ENCODE measurements at regions not wholly inside any gene's neighbourhood (a gene's known extent, or its start where the extent isn't known, plus 50 kb on each side); places are given as distances from the start of the nearest gene placed in this dataset.

GRCh38 chr17:71845337-71845736, 275.5 kb upstream of the SOX9 start:
- ChIA-PET POLR2A (ENCODE audit: unreplicated experiment) (no interaction called here), CTCF (no interaction called here)
- Histone ChIP-seq H3K4me2 (ENCODE audit: low read depth, low read length) (no peak overlapping the region), H3K18ac (ENCODE audit: low read depth, low read length) (no peak overlapping the region), H3K27ac (ENCODE audit: insufficient read depth, low read length) (no peak overlapping the region), H2BK20ac (ENCODE audit: low read depth, low read length) (no peak overlapping the region), H2AK5ac (ENCODE audit: low read depth, low read length) (no peak overlapping the region), H3K36me3 (ENCODE audit: control insufficient read depth, insufficient read depth, low read length) (no peaks in the 10 kb centered on the region), H3K56ac (ENCODE audit: extremely low read depth, insufficient read depth, low read length) (no peak overlapping the region), H2AFZ (replicated peaks; ENCODE audit: low read length, poor library complexity) (no peak overlapping the region), H3K4ac (ENCODE audit: low read depth, low read length) (no peak overlapping the region), H2BK15ac (ENCODE audit: low read depth, low read length) (no peak overlapping the region), H3K9me3 (ENCODE audit: control insufficient read depth, insufficient read depth, low read length) (peaks cover 2% of the 10 kb centered on the region; the same call in 1 of the 2 replicates), H2AK9ac (replicated peaks; ENCODE audit: low read depth, low read length, poor library complexity) (no peak overlapping the region), H4K8ac (ENCODE audit: low read depth in 2 of 2, low read length in 2 of 2) (no peak overlapping the region), H3K4me3 (ENCODE audit: insufficient read depth, low read depth, low read length) (no peak overlapping the region), H4K20me1 (ENCODE audit: insufficient read depth, low read length) (no peaks in the 10 kb centered on the region), H4K91ac (ENCODE audit: insufficient read depth, low read depth, low read length) (no peak overlapping the region), H3K14ac (replicated peaks; ENCODE audit: low read depth, low read length) (no peak overlapping the region), H3K79me1 (ENCODE audit: low read depth in 1 of 2, low read length in 2 of 2) (no peaks in the 10 kb centered on the region), H3K9me1 (ENCODE audit: insufficient read depth, low read length) (no peaks in the 10 kb centered on the region), H4K5ac (ENCODE audit: low read depth, low read length) (no peak overlapping the region), H3K23ac (ENCODE audit: low read depth, low read length) (no peak overlapping the region), H2BK5ac (ENCODE audit: low read depth, low read length, poor library complexity, severe bottlenecking) (no peak overlapping the region), H3K4me1 (ENCODE audit: control insufficient read depth, insufficient read depth, low read length) (no peaks in the 10 kb centered on the region), H2BK120ac (ENCODE audit: low read depth, low read length) (no peak overlapping the region), H3K27me3 (ENCODE audit: control insufficient read depth, insufficient read depth, low read length) (no peaks in the 10 kb centered on the region), H3K9ac (ENCODE audit: low read depth, low read length) (no peak overlapping the region)
- in situ Hi-C loops (cut with MboI; ENCODE audit: low sequenced_read_pairs) (no loop called here), intact Hi-C loops (cut with micrococcal nuclease) (no loop called here), dilution Hi-C loops (cut with HindIII; ENCODE audit: low sequenced_read_pairs, unreplicated experiment) (no loop called here)
- TF ChIP-seq NFE2L2 (IDR thresholded peaks at IDR 0.05; ENCODE audit: low read depth, low read length) = no peak
- TF ChIP-seq MXI1 (IDR thresholded peaks at IDR 0.05; ENCODE audit: borderline replicate concordance, low read depth, low read length) = no peak
- TF ChIP-seq RCOR1 (IDR thresholded peaks at IDR 0.05; ENCODE audit: insufficient replicate concordance, low read length) = no peak
- TF ChIP-seq SMC3 (IDR thresholded peaks at IDR 0.05; ENCODE audit: low read depth, low read length) = no peak
- no peak for TF ChIP-seq POLR2A (IDR thresholded peaks at IDR 0.05; ENCODE audit: low read depth, low read length)
- no peak for TF ChIP-seq RAD21 (IDR thresholded peaks at IDR 0.05; ENCODE audit: low read length)
- TF ChIP-seq, protein P1, sequence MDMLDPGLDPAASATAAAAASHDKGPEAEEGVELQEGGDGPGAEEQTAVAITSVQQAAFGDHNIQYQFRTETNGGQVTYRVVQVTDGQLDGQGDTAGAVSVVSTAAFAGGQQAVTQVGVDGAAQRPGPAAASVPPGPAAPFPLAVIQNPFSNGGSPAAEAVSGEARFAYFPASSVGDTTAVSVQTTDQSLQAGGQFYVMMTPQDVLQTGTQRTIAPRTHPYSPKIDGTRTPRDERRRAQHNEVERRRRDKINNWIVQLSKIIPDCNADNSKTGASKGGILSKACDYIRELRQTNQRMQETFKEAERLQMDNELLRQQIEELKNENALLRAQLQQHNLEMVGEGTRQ (IDR thresholded peaks at IDR 0.05; ENCODE audit: low read depth, low read length) = no peak
- TF ChIP-seq MAFK (IDR thresholded peaks at IDR 0.05; ENCODE audit: low read depth, low read length) = no peak
- TF ChIP-seq, protein P2, sequence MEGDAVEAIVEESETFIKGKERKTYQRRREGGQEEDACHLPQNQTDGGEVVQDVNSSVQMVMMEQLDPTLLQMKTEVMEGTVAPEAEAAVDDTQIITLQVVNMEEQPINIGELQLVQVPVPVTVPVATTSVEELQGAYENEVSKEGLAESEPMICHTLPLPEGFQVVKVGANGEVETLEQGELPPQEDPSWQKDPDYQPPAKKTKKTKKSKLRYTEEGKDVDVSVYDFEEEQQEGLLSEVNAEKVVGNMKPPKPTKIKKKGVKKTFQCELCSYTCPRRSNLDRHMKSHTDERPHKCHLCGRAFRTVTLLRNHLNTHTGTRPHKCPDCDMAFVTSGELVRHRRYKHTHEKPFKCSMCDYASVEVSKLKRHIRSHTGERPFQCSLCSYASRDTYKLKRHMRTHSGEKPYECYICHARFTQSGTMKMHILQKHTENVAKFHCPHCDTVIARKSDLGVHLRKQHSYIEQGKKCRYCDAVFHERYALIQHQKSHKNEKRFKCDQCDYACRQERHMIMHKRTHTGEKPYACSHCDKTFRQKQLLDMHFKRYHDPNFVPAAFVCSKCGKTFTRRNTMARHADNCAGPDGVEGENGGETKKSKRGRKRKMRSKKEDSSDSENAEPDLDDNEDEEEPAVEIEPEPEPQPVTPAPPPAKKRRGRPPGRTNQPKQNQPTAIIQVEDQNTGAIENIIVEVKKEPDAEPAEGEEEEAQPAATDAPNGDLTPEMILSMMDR (conservative IDR thresholded peaks at IDR 0.05; ENCODE audit: low read depth, low read length) = no peak
- no peak for TF ChIP-seq FOS (IDR thresholded peaks at IDR 0.05; ENCODE audit: low read depth, low read length)
- WGBS, 2 experiments (ENCODE audit: extremely low coverage in 2 of 2, insufficient read length in 1 of 2) = no CpG with 5 or more reads among the region's 2 CpGs
- DNase-seq (no peak), ATAC-seq (ENCODE audit: low read depth) (no peak)
- BruUV-seq (replicated peaks) = no TSS peak

All from IMR-90 (cell line).